ENCODE measurements at regions not wholly inside any gene's neighbourhood (a gene's known extent, or its start where the extent isn't known, plus 50 kb on each side); places are given as distances from the start of the nearest gene placed in this dataset.

GRCh38 chr1:62955666-62956065 is 171.7 kb downstream of the ATG4C start (continued):
- TF ChIP-seq, protein P1, sequence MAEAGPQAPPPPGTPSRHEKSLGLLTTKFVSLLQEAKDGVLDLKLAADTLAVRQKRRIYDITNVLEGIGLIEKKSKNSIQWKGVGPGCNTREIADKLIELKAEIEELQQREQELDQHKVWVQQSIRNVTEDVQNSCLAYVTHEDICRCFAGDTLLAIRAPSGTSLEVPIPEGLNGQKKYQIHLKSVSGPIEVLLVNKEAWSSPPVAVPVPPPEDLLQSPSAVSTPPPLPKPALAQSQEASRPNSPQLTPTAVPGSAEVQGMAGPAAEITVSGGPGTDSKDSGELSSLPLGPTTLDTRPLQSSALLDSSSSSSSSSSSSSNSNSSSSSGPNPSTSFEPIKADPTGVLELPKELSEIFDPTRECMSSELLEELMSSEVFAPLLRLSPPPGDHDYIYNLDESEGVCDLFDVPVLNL (IDR thresholded peaks at IDR 0.05; ENCODE audit: low read depth, low read length), result no peak
- TF ChIP-seq NBN (IDR thresholded peaks at IDR 0.05), result no peak
- TF ChIP-seq YBX1 (IDR thresholded peaks at IDR 0.05), result no peak
- TF ChIP-seq USF2 (IDR thresholded peaks at IDR 0.05; ENCODE audit: borderline replicate concordance, low read depth, low read length), result no peak
- no peak for TF ChIP-seq CREB1 (IDR thresholded peaks at IDR 0.05; ENCODE audit: low read depth)
- TF ChIP-seq TCF3 (IDR thresholded peaks at IDR 0.05; ENCODE audit: borderline replicate concordance, insufficient read depth, low read depth, low read length), result no peak
- no peak for TF ChIP-seq DPF2 (IDR thresholded peaks at IDR 0.05)

DNA sequence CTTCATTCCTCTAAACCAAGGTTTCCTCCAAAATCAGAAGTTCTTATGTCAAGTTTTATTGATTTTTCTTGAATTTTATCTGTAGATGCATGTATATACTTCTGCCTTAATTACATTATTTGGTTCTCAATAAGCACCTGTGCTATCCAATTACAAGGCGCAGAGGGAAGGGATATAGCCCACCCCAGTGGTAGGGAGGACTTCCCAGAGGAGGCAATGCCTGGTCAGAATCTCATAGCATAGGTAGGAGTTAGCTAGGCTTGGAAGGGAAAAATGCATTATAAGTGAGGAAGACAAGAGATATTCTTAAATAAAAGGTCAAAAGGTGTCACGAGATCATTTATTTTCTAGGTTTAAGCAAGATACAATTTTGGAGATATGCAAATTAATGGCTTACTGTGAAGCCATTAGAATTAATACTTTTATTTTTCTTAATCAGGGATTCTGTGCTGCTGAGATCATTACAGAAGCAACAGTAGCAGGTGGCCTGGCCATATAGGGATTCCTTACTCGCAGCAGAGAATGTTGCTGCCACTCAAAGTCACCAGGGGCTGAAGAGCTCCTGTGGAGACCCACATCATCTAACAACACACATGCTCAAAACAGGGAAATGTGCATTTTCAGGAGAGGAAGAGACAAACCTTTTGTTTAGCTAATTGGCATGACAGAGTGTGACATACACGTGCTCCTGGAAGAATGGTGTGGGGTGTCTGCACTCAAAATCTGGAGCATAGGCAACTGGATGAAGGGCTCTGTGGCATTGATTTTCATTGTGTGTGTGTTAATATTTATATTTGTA is 178.3 kb downstream of the ATG4C start:
- POLR2A ChIA-PET, result no interaction called here
- TF ChIP-seq SIN3A (IDR thresholded peaks at IDR 0.05; ENCODE audit: low read depth, low read length) (no peak), NRF1 (conservative IDR thresholded peaks at IDR 0.05; ENCODE audit: low read depth, low read length) (no peak), CEBPB (IDR thresholded peaks at IDR 0.05; ENCODE audit: borderline replicate concordance in 1 of 2, low read depth in 2 of 2, low read length in 2 of 2) (no peak), LARP7 (IDR thresholded peaks at IDR 0.05) (no peak), RAD51 (IDR thresholded peaks at IDR 0.05) (no peak), KAT2A (conservative IDR thresholded peaks at IDR 0.05; ENCODE audit: control insufficient read depth, low read depth, low read length) (no peak), TCF7 (IDR thresholded peaks at IDR 0.05; ENCODE audit: borderline replicate concordance) (no peak), ZNF217 (IDR thresholded peaks at IDR 0.05) (no peak)
- TF ChIP-seq, protein P2, sequence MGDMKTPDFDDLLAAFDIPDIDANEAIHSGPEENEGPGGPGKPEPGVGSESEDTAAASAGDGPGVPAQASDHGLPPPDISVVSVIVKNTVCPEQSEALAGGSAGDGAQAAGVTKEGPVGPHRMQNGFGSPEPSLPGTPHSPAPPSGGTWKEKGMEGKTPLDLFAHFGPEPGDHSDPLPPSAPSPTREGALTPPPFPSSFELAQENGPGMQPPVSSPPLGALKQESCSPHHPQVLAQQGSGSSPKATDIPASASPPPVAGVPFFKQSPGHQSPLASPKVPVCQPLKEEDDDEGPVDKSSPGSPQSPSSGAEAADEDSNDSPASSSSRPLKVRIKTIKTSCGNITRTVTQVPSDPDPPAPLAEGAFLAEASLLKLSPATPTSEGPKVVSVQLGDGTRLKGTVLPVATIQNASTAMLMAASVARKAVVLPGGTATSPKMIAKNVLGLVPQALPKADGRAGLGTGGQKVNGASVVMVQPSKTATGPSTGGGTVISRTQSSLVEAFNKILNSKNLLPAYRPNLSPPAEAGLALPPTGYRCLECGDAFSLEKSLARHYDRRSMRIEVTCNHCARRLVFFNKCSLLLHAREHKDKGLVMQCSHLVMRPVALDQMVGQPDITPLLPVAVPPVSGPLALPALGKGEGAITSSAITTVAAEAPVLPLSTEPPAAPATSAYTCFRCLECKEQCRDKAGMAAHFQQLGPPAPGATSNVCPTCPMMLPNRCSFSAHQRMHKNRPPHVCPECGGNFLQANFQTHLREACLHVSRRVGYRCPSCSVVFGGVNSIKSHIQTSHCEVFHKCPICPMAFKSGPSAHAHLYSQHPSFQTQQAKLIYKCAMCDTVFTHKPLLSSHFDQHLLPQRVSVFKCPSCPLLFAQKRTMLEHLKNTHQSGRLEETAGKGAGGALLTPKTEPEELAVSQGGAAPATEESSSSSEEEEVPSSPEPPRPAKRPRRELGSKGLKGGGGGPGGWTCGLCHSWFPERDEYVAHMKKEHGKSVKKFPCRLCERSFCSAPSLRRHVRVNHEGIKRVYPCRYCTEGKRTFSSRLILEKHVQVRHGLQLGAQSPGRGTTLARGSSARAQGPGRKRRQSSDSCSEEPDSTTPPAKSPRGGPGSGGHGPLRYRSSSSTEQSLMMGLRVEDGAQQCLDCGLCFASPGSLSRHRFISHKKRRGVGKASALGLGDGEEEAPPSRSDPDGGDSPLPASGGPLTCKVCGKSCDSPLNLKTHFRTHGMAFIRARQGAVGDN (IDR thresholded peaks at IDR 0.05), result no peak

More for the DNA sequence above, 178.3 kb downstream of the ATG4C start:
- ChIA-PET RAD21 (ENCODE audit: unreplicated experiment) (interaction anchor here (1.4 kb wide), 1 partner anchor 187 kb away, joined by 4 read pairs; no protein-coding TSS in a partner anchor), CTCF (interaction anchor here (0.9 to 6.2 kb wide), 4 partner anchors 14 to 188 kb away, joined by 3 to 48 read pairs (median 5); no protein-coding TSS in a partner anchor), SMC1A (ENCODE audit: uncharacterized antibody, unreplicated experiment) (interaction anchor here (0.5 to 2.8 kb wide), 5 partner anchors 32 to 576 kb away, joined by 3 to 19 read pairs (median 4); no protein-coding TSS in a partner anchor)
- WGBS (ENCODE audit: insufficient coverage, insufficient replicate concordance, low lambda C conversion rate, missing lambda C conversion rate), result 5% methylated on average over 4 of the region's 4 CpGs
- H3K27me3 ChIP-seq (replicated peaks in 1 of 2; ENCODE audit: control insufficient read depth in 2 of 2, insufficient read depth in 2 of 2, low read length in 1 of 2), result 0 out of 4 replicates have a peak, but pooled peaks cover 0 to 3% of the 10 kb centered on the region in 2 experiments
- H4K20me1 ChIP-seq (ENCODE audit: control insufficient read depth, insufficient read depth), result no peaks in the 10 kb centered on the region
- intact Hi-C loops (cut with micrococcal nuclease; ENCODE audit: unreplicated experiment) (loop anchor here (5.0 kb wide), 1 partner anchor 480 kb away; no protein-coding TSS in a partner anchor), in situ Hi-C loops (cut with MboI) (loop anchor here (10.0 kb wide), 1 partner anchor 183 kb away; no protein-coding TSS in a partner anchor)
- no peak for FAIRE-seq
- no peaks in the 10 kb centered on the region for H3K79me2 ChIP-seq (ENCODE audit: control insufficient read depth, insufficient read depth, low read length)
- ATAC-seq, result no peak
- H3K27ac ChIP-seq (ENCODE audit: control insufficient read depth, insufficient read depth), result no peak overlapping the region
- no peaks in the 10 kb centered on the region for H3K9me3 ChIP-seq (replicated peaks; ENCODE audit: control insufficient read depth, insufficient read depth, low read length)
- no peak for DNase-seq (ENCODE audit: low read depth, low spot score)
- no peak overlapping the region for H3K9ac ChIP-seq (ENCODE audit: control insufficient read depth, insufficient read depth, low read length)
- no peaks in the 10 kb centered on the region for H3K36me3 ChIP-seq (ENCODE audit: control insufficient read depth in 2 of 2, insufficient read depth in 2 of 2, low read length in 1 of 2)
- peaks cover 10% of the 10 kb centered on the region for H3K4me1 ChIP-seq (ENCODE audit: control insufficient read depth, insufficient read depth, low read length)
- H3K4me2 ChIP-seq (ENCODE audit: control insufficient read depth, insufficient read depth), result no peak overlapping the region
- BruUV-seq (replicated peaks), result no TSS peak
- H2AFZ ChIP-seq (ENCODE audit: control insufficient read depth, low read depth, low read length), result no peak overlapping the region
- H3K4me3 ChIP-seq, result no peak overlapping the region
